Astrocyte (in vitro differentiated cells and primary cell): ENCODE measurements at regions not wholly inside any gene's neighbourhood (a gene's known extent, or its start where the extent isn't known, plus 50 kb on each side); places are given as distances from the start of the nearest gene placed in this dataset.

Experiments used
- DNase-seq: peaks from one replicate; pipeline ENCODE4 v3.0.0-alpha.2; 2010; ENCODE audit warnings: low read depth
- FAIRE-seq: peaks from 2 replicates; lab custom pipeline; 2011; peaks lifted over from hg19 to GRCh38; lab: Jason Lieb, UNC
- H2AFZ ChIP-seq: 2 replicates; pipeline ENCODE4 v1.6.0; 2012; ENCODE audit warnings: low read depth, low read length, inconsistent platforms
- H3K27ac ChIP-seq: 2 replicates; pipeline ENCODE4 v1.5.1; 2011; ENCODE audit warnings: low read depth, low read length, inconsistent platforms
- H3K27me3 ChIP-seq: 2 replicates; pipeline ENCODE4 v1.6.0; 2011; ENCODE audit warnings: low read length, inconsistent platforms; ENCODE audit not compliant: insufficient read depth
- H3K36me3 ChIP-seq: 2 replicates; pipeline ENCODE4 v1.5.1; 2011; ENCODE audit warnings: low read length, inconsistent platforms; ENCODE audit not compliant: insufficient read depth
- H3K4me1 ChIP-seq: 2 replicates; pipeline ENCODE4 v1.5.1; 2011; ENCODE audit warnings: low read length, inconsistent platforms; ENCODE audit not compliant: insufficient read depth
- H3K4me2 ChIP-seq: 2 replicates; pipeline ENCODE4 v1.6.0; 2012; ENCODE audit warnings: low read length, inconsistent platforms
- H3K4me3 ChIP-seq: 2 replicates; pipeline ENCODE4 v1.5.1; 2011; ENCODE audit warnings: low read depth, mild to moderate bottlenecking, low read length, inconsistent platforms; ENCODE audit not compliant: insufficient read depth
- H3K79me2 ChIP-seq: 2 replicates; pipeline ENCODE4 v1.6.0; 2012; ENCODE audit warnings: mild to moderate bottlenecking, low read length, inconsistent platforms; ENCODE audit not compliant: insufficient read depth
- H3K9ac ChIP-seq: 2 replicates; pipeline ENCODE4 v1.6.0; 2012; ENCODE audit warnings: mild to moderate bottlenecking, low read length, inconsistent platforms
- H3K9me3 ChIP-seq: 2 replicates; pipeline ENCODE4 v1.5.1; 2012; ENCODE audit warnings: low read depth, mild to moderate bottlenecking, low read length, inconsistent platforms; ENCODE audit not compliant: insufficient read depth
- H4K20me1 ChIP-seq: 2 replicates; pipeline ENCODE4 v1.6.0; 2012; ENCODE audit warnings: low read length, inconsistent platforms; ENCODE audit not compliant: insufficient read depth
- H3K27ac Mint-ChIP-seq: one replicate; pipeline ENCODE4 v1.8.0; 2021; ENCODE audit warnings: mild to moderate bottlenecking, mixed read lengths; ENCODE audit not compliant: unreplicated experiment
- H3K27me3 Mint-ChIP-seq: one replicate; pipeline ENCODE4 v1.8.0; 2021; ENCODE audit warnings: low read depth, mixed read lengths; ENCODE audit not compliant: unreplicated experiment
- H3K36me3 Mint-ChIP-seq: one replicate; pipeline ENCODE4 v1.8.0; 2021; ENCODE audit warnings: low read depth, mixed read lengths; ENCODE audit not compliant: unreplicated experiment
- H3K4me1 Mint-ChIP-seq: one replicate; pipeline ENCODE4 v1.8.0; 2021; ENCODE audit warnings: low read depth, mixed read lengths; ENCODE audit not compliant: unreplicated experiment
- H3K4me3 Mint-ChIP-seq: one replicate; pipeline ENCODE4 v1.8.0; 2021; ENCODE audit warnings: mild to moderate bottlenecking, moderate library complexity, mixed read lengths; ENCODE audit not compliant: unreplicated experiment
- H3K9me3 Mint-ChIP-seq: one replicate; pipeline ENCODE4 v1.8.0; 2021; ENCODE audit warnings: mild to moderate bottlenecking, mixed read lengths; ENCODE audit not compliant: unreplicated experiment
- CTCF ChIP-seq: IDR thresholded peaks from 2 replicates; pipeline ENCODE4 v1.5.1; 2011; ENCODE audit warnings: low read depth, mild to moderate bottlenecking, inconsistent platforms, low read length, moderate library complexity; ENCODE audit not compliant: insufficient read depth
- EZH2 ChIP-seq: IDR thresholded peaks from 2 replicates; pipeline ENCODE4 v1.6.1; 2012; ENCODE audit warnings: mild to moderate bottlenecking, low read length, inconsistent platforms; ENCODE audit not compliant: insufficient read depth

GRCh38 chr5:167664222-167664804 is 627.1 kb upstream of the WWC1 start:
- no peaks in the 10 kb centered on the region for H3K27me3 ChIP-seq
- Mint-ChIP-seq H3K4me3 (no peak overlapping the region), H3K36me3 (peaks cover 2% of the 10 kb centered on the region), H3K27ac (no peak overlapping the region), H3K4me1 (peaks cover 45% of the 10 kb centered on the region), H3K9me3 (no peaks in the 10 kb centered on the region), H3K27me3 (no peaks in the 10 kb centered on the region)
- H3K4me3 ChIP-seq: no peak overlapping the region
- TF ChIP-seq EZH2 (no peak), CTCF (no peak)
- H2AFZ ChIP-seq: no peak overlapping the region
- no peak overlapping the region for H3K9ac ChIP-seq
- FAIRE-seq (no peak), DNase-seq (no peak)
- H4K20me1 ChIP-seq: no peaks in the 10 kb centered on the region
- no peak overlapping the region for H3K27ac ChIP-seq
- no peaks in the 10 kb centered on the region for H3K4me1 ChIP-seq
- H3K4me2 ChIP-seq: no peak overlapping the region
- H3K79me2 ChIP-seq: no peaks in the 10 kb centered on the region
- H3K9me3 ChIP-seq: no peaks in the 10 kb centered on the region
- no peaks in the 10 kb centered on the region for H3K36me3 ChIP-seq

GRCh38 chr5:167665841-167666375 is 625.5 kb upstream of the WWC1 start:
- Mint-ChIP-seq H3K36me3 (peaks cover 2% of the 10 kb centered on the region), H3K27ac (peak overlapping the region; percentile 4), H3K4me3 (no peak overlapping the region), H3K27me3 (no peaks in the 10 kb centered on the region), H3K4me1 (peaks cover 53% of the 10 kb centered on the region), H3K9me3 (no peaks in the 10 kb centered on the region)
- Histone ChIP-seq H3K4me2 (peak overlapping the region; percentile 38), H3K27me3 (no peaks in the 10 kb centered on the region), H3K9me3 (no peaks in the 10 kb centered on the region), H2AFZ (peak overlapping the region; percentile 44), H3K79me2 (no peaks in the 10 kb centered on the region), H3K9ac (no peak overlapping the region), H4K20me1 (no peaks in the 10 kb centered on the region), H3K36me3 (no peaks in the 10 kb centered on the region), H3K4me3 (no peak overlapping the region), H3K27ac (no peak overlapping the region), H3K4me1 (no peaks in the 10 kb centered on the region)
- FAIRE-seq: peak; percentile 52
- peak; percentile 67 for DNase-seq
- TF ChIP-seq EZH2 (no peak), CTCF (no peak)

GRCh38 chr5:167671176-167671575 is 620.3 kb upstream of the WWC1 start:
- H3K27ac ChIP-seq: peak overlapping the region; percentile 29
- H3K27me3 ChIP-seq: no peaks in the 10 kb centered on the region
- H3K9ac ChIP-seq: peak overlapping the region; percentile 2
- no peaks in the 10 kb centered on the region for H3K9me3 ChIP-seq
- H3K4me2 ChIP-seq: peak overlapping the region; percentile 18
- H3K27me3 Mint-ChIP-seq: no peaks in the 10 kb centered on the region
- no peak for TF ChIP-seq CTCF
- H3K4me1 Mint-ChIP-seq: peaks cover 38% of the 10 kb centered on the region
- H3K4me3 Mint-ChIP-seq: no peak overlapping the region
- H3K4me1 ChIP-seq: no peaks in the 10 kb centered on the region
- DNase-seq: peak; percentile 61
- no peaks in the 10 kb centered on the region for H3K36me3 ChIP-seq
- H2AFZ ChIP-seq: no peak overlapping the region
- no peak overlapping the region for H3K4me3 ChIP-seq
- peaks cover 5% of the 10 kb centered on the region for H3K9me3 Mint-ChIP-seq
- H4K20me1 ChIP-seq: no peaks in the 10 kb centered on the region
- H3K79me2 ChIP-seq: no peaks in the 10 kb centered on the region
- H3K36me3 Mint-ChIP-seq: peaks cover 11% of the 10 kb centered on the region
- peak; percentile 56 for FAIRE-seq
- peak overlapping the region; percentile 90 for H3K27ac Mint-ChIP-seq
